HG02981 (cell line): ENCODE measurements at regions not wholly inside any gene's neighbourhood (a gene's known extent, or its start where the extent isn't known, plus 50 kb on each side); places are given as distances from the start of the nearest gene placed in this dataset.
"Not testable (repeated sequence)": the region's sequence is repeated elsewhere in the genome, so short reads cannot be mapped to it uniquely, and the experiment has no call there.

ENCODE experiments used
- ATAC-seq: cut with Tn5 transposase; IDR thresholded peaks from one replicate; pipeline ENCODE4 v1.9.1; 2021; ENCODE audit warnings: mild to moderate bottlenecking, moderate library complexity; ENCODE audit not compliant: unreplicated experiment

- not testable (repeated sequence) for ATAC-seq
These were observed 159.9 kb upstream of the NR2F2 start for GRCh38 chr15:96170616-96170978.

GRCh38 chr15:96170979-96171739 is 159.3 kb upstream of the NR2F2 start:
- ATAC-seq: no peak

- ATAC-seq: no peak
These were observed 158.6 kb upstream of the NR2F2 start for GRCh38 chr15:96171853-96172296.

GRCh38 chr15:96172417-96172816 is 158.1 kb upstream of the NR2F2 start:
- no peak for ATAC-seq

- ATAC-seq: no peak
These were observed 153.7 kb upstream of the NR2F2 start for GRCh38 chr15:96176831-96177230.

GRCh38 chr15:96177279-96177678 is 153.2 kb upstream of the NR2F2 start:
- ATAC-seq: no peak

GRCh38 chr15:96180087-96180748 is 150.3 kb upstream of the NR2F2 start:
- no peak for ATAC-seq

GRCh38 chr15:96181217-96181616 is 149.3 kb upstream of the NR2F2 start:
- no peak for ATAC-seq

- no peak for ATAC-seq
These were observed 148.6 kb upstream of the NR2F2 start for GRCh38 chr15:96181873-96182301.

- no peak for ATAC-seq
These were observed 147.6 kb upstream of the NR2F2 start for GRCh38 chr15:96182736-96183513.

- ATAC-seq: no peak
These were observed 147.0 kb upstream of the NR2F2 start for GRCh38 chr15:96183514-96183850.

GRCh38 chr15:96183867-96184266 is 146.6 kb upstream of the NR2F2 start:
- no peak for ATAC-seq

- ATAC-seq: no peak
These were observed 146.2 kb upstream of the NR2F2 start for GRCh38 chr15:96184297-96184696.

- ATAC-seq: no peak
These were observed 144.4 kb upstream of the NR2F2 start for GRCh38 chr15:96186105-96186504.

- ATAC-seq: no peak
These were observed 142.9 kb upstream of the NR2F2 start for GRCh38 chr15:96187341-96188305.

- ATAC-seq: no peak
These were observed 132.8 kb upstream of the NR2F2 start for GRCh38 chr15:96197721-96198120.

GRCh38 chr15:96199111-96199510 is 131.4 kb upstream of the NR2F2 start:
- no peak for ATAC-seq

GRCh38 chr15:96200357-96200967 is 130.0 kb upstream of the NR2F2 start:
- no peak for ATAC-seq

GRCh38 chr15:96201696-96202095 is 128.8 kb upstream of the NR2F2 start:
- ATAC-seq: no peak

- ATAC-seq: not testable (repeated sequence)
These were observed 124.9 kb upstream of the NR2F2 start for GRCh38 chr15:96205588-96205987.
